HL-60 (cell line): ENCODE measurements at regions not wholly inside any gene's neighbourhood (a gene's known extent, or its start where the extent isn't known, plus 50 kb on each side); places are given as distances from the start of the nearest gene placed in this dataset.

Experiments used
- DNase-seq, 2 experiments: peaks; one replicate each; pipeline ENCODE4 v3.0.0-alpha.2; 2010 to 2020; ENCODE audit warnings: low read depth in 1 of 2, low spot score in 1 of 2
- H3K27ac ChIP-seq: fragments of 250-450 bp; sonication (Bioruptor Pico); replicated peaks from 2 replicates; pipeline ENCODE4 v1.5.1; 2020; ENCODE audit warnings: mild to moderate bottlenecking, moderate library complexity
- H3K27me3 ChIP-seq: fragments of 250-450 bp; sonication (Bioruptor Pico); 2 replicates; pipeline ENCODE4 v1.5.1; 2021; ENCODE audit warnings: mild to moderate bottlenecking, moderate library complexity; ENCODE audit not compliant: insufficient read depth, poor library complexity, severe bottlenecking
- H3K4me3 ChIP-seq: replicated peaks from 2 replicates; pipeline ENCODE4 v1.5.1; 2011; ENCODE audit warnings: mild to moderate bottlenecking, control low read depth, low read length; ENCODE audit not compliant: insufficient read depth
- CTCF ChIP-seq: IDR thresholded peaks from one replicate; pipeline ENCODE4 v1.5.1; 2011; ENCODE audit warnings: low read length, control low read depth, inconsistent platforms; ENCODE audit not compliant: insufficient read depth
- GABPA ChIP-seq: IDR thresholded peaks from 2 replicates; pipeline ENCODE4 v1.6.1; 2012; ENCODE audit warnings: low read depth
- POLR2AphosphoS5 ChIP-seq: IDR thresholded peaks from 2 replicates; pipeline ENCODE4 v1.6.1; 2012; ENCODE audit warnings: low read depth
- REST ChIP-seq: IDR thresholded peaks from 2 replicates; pipeline ENCODE4 v1.6.1; 2012; ENCODE audit warnings: low read depth; ENCODE audit not compliant: insufficient replicate concordance
- SPI1 ChIP-seq: IDR thresholded peaks from 2 replicates; pipeline ENCODE4 v1.6.1; 2012; ENCODE audit warnings: low read depth, mild to moderate bottlenecking, borderline replicate concordance

- no peaks in the 10 kb centered on the region for H3K27me3 ChIP-seq
- TF ChIP-seq SPI1 = no peak
- TF ChIP-seq GABPA = no peak
- no peak for TF ChIP-seq REST
- TF ChIP-seq POLR2AphosphoS5 = no peak
- no peak for TF ChIP-seq CTCF
- H3K27ac ChIP-seq = no peak overlapping the region
- H3K4me3 ChIP-seq = no peak overlapping the region
- DNase-seq = no peak
Observed at GRCh38 chr18:38032516-38032915, 466.9 kb upstream of the CELF4 start.

GRCh38 chr18:38028946-38029345, 463.3 kb upstream of the CELF4 start:
- no peak for DNase-seq
- H3K27me3 ChIP-seq = no peaks in the 10 kb centered on the region
- TF ChIP-seq SPI1 (no peak), POLR2AphosphoS5 (no peak), GABPA (no peak), REST (no peak), CTCF (no peak)

GRCh38 chr18:38025433-38026038, 459.9 kb upstream of the CELF4 start:
- no peak overlapping the region for H3K4me3 ChIP-seq
- no peak overlapping the region for H3K27ac ChIP-seq
- TF ChIP-seq REST (no peak), GABPA (no peak), POLR2AphosphoS5 (no peak), SPI1 (no peak), CTCF (no peak)
- DNase-seq = no peak
- H3K27me3 ChIP-seq = peaks cover 2% of the 10 kb centered on the region

More at GRCh38 chr18:38028946-38029345, 463.3 kb upstream of the CELF4 start:
- Histone ChIP-seq H3K4me3 (no peak overlapping the region), H3K27ac (no peak overlapping the region)
